GM19397 (cell line): ENCODE measurements at regions not wholly inside any gene's neighbourhood (a gene's known extent, or its start where the extent isn't known, plus 50 kb on each side); places are given as distances from the start of the nearest gene placed in this dataset.

Experiments
- ATAC-seq: cut with Tn5 transposase; IDR thresholded peaks from one replicate; pipeline ENCODE4 v1.9.1; 2021; ENCODE audit warnings: mild to moderate bottlenecking, moderate library complexity; ENCODE audit not compliant: unreplicated experiment

- ATAC-seq: no peak
These were observed 87.8 kb downstream of the PMP22 start for GRCh38 chr17:15177343-15177742.

DNA sequence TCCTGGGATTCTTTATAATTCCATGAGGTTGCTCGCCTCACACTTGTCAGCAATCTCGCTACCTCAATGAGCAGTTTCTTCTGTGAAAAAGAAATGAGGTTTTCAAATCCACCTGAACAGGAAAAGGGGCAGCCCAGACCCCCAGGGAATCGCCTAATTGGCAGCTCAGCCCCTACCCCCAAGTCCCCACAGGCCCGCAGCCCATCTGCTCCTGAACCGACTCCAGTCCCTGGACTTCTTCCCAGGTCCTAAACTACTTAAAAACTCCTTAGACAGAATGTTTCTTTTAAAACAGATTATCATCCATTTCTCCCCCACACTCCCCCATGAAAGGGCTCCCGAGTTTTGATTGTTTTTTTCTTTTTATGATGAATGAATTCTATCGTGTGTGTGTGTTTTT is 89.8 kb downstream of the PMP22 start:
- no peak for ATAC-seq

DNA sequence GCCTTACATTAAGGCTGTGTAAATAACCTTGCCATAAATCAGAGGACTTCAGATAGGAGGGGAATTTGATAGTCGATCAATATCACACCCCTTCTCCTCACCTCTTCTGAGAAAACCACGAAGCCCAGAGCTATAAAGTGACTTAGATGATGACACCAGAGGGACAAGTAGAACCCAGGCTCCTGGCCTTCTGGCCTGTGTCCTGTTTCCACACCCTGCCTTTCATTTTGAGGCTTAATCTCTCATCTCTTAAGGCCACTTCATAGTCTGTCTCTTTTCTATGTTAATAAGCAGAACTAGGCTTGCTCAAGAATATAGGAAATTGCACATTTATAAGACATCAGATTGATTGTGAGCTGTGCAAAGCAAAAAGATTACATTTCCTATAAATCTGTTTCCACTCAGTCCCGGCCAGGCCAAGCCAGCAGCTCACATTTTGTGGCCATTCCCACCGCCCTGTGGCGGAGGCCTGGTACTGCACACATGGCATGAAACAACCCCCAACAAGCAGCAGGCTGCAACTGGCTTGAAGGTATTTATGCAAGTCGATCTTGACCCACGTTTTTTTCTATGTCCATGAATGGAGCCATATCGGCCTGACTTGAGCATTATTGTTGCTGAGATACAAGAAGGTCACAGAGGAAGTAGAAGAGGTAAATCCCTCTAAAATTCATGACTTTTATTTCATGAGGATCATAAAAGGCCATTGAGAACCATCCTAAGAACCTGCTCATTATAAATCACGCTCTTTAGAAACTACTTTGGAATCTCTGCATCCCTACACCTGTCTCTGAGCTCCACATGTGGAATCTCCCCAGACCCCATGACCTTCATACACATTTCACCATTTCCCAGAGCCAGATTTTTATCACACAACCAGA is 93.7 kb downstream of the PMP22 start:
- no peak for ATAC-seq

DNA sequence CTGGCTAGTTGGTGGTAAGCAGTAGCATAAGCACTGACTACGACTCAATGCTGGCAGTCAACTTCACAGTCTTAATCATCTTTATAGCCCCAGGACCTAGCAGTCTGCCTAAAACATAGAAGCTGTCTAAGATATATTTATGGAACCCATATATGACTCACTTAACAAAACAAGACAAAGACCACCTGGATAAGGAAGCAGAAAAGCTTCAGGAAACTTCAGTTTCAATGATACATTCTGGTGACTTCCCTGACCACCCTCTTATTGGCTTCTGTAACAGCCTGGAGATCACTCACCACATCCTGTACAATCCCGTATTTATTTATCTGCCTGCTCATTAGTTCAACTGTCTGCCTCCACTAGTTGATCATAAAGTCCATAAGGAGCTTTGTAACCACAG is 95.5 kb downstream of the PMP22 start:
- ATAC-seq: no peak

- ATAC-seq: no peak
These were observed 96.7 kb downstream of the PMP22 start for GRCh38 chr17:15168379-15168778.

DNA sequence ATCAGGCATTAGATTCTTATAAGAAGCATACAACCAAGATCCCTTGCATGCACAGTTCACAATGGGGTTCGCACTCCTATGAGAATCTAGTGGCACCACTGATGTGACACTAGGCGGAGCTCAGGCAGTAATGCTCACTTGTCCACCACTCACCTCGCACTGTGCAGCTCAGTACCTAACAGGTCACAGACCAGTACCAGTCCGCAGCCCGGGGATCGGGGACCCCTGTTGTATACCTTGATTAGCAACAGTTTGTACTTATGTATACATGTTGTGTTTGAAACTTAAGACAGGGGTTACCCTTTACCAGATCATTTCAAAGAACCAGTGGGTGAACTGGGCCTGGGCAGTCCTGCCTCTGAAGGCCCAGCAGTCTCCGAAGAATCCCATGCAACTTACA is 103.7 kb downstream of the PMP22 start:
- no peak for ATAC-seq

DNA sequence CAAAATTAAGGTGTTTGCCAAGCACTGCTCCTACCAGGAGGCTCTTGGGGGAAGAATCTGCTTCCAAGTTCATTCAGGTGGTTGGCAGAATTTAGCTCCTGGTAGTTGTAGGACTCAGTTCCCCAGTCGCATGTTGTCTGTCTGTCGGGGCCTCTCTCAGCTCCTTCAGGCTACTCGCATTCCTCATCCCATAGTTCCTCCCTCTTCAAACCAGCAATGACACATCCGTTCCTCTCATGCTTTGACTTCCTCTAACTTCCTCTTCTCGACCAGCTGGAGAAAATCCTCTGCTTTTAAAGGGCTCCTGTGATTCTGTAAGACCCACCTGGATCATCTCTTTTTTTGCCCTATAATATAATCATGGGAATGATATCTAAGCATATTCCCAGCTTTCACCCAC is 108.1 kb downstream of the PMP22 start:
- no peak for ATAC-seq

DNA sequence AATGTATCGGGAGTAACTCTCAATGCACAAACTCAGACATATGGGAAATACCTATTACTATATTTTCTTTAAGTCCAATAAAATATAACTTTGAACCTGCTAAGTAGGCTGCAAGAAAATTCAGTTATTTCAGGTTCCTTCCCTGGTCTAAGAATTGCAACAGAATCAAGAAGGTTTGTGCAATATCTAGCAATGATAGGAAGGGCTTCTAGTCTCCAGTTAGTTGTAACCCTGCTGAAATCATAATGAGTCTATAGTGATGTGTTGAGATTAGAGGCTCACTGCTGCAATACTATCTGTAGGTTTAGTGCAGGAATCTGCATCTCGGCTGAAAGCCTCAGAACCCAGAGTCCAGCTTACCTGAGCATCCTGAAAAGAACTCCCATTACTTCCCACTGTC is 110.5 kb downstream of the PMP22 start:
- no peak for ATAC-seq

GRCh38 chr17:15145621-15146020 is 119.5 kb downstream of the PMP22 start:
- ATAC-seq: no peak

DNA sequence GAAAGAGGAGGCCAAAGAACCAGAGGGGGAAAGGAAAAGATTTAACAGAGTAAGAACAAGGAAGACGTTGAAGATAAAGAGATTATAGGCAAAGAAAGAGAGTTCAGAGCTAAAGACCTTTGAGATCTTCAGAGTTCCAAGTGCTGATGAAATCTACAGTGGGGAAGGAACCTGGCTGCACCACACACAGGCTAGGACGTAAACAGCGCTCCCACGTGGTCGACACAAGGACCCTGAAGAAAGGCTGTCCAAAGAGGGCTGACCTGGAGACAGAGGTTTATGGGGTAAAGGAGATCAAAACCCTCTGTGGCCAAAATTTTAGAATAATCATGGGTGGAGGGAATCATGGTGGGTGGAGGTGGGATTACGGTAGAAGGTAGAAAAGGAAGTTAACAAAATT is 121.6 kb downstream of the PMP22 start:
- no peak for ATAC-seq

DNA sequence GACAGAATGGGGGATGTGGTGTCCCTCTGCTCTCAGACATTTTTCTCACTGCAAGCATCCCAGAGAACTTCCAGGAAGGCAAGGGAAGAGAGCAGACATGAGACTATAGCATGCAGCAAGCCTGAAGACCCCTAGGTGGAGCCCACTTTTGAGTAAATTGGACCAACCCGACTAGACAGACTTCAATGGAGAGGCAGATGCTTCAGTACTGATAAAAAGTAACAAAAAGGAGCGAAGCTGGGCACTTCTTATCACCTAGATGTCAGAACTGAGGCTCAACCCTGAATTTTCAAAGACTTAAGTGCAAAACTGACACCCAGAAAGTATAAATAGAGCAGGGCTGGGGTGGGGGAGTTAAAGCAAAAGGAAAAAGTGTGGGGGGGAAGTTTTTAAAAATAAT is 130.8 kb downstream of the PMP22 start:
- no peak for ATAC-seq

DNA sequence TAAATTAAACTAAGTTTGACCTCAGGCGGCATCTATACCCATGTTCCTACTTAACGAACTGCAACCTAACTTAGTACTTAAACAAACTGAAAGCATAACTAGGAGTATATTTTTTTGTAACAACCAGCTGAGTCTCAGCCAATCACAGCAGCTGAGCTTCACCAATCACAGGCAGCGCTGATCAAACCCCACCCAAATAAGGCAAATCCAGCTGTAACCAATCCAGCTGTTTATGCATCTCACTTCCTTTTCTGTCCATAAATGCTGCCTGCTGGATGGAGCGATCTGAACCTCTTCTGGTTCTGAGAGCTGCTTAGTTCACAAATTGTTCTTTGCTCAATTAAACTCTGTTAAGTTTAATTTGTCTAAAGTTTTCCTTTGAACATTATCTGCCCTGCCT is 131.3 kb downstream of the PMP22 start:
- ATAC-seq: no peak

DNA sequence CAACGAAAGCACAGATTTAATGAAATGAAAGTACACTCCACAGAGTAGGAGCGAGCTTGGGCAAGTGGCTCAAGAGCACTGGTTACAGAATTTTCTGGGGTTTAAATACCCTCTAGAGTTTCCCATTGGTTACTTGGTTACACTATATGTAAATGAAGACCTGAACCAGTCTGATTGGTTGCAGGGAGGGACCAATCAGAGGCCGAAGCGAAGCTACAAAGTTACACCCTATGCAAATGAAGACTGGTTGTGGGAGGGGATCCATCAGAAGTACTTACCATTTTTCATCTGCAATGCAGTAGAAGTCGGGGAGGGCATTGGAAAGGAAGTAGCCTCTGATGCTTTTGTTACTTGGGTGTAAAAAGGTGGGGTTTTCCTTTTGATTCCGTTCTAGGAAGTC is 132.0 kb downstream of the PMP22 start:
- no peak for ATAC-seq

GRCh38 chr17:15130426-15130825 is 134.7 kb downstream of the PMP22 start:
- ATAC-seq: no peak

DNA sequence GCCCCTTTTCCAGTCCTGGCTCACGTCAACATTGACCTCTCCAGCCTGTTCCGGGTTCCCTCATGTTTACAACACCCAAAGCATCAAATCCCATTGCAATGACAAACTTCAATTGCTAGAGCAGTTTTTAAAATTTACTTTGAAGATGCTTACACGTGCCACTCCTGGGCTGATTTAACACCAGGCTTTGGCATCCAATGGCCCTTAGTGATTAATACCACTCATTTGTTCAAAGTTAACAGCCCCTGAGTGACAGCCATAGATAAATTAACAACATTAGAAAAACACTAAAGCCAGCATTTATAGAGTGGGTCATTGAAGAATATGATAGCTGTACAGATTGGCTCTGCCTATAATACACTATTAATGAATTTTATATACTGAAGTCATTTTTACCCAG is 135.1 kb downstream of the PMP22 start:
- no peak for ATAC-seq

DNA sequence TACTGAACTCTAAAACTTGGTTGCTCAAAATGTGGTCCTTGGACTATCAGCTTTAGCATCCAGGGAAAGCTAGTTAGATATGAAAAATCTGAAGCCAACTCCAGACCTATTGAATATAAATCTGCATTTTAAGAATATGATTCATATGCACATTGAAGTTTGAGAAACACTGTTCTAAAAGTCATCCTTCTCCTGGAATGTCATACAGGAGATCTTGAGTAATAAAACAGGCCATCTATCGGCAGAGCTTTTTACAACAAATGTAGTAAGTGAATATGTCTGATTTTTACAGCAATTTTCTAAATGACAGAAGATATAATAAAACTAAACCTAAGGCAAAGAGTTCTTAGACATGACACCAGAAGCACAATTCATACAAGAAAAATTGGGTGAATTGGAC is 140.4 kb downstream of the PMP22 start:
- no peak for ATAC-seq

- ATAC-seq: no peak
These were observed 140.9 kb downstream of the PMP22 start for GRCh38 chr17:15124264-15124595.

- no peak for ATAC-seq
These were observed 141.4 kb downstream of the PMP22 start for GRCh38 chr17:15123593-15124263.

- no peak for ATAC-seq
These were observed 142.3 kb downstream of the PMP22 start for GRCh38 chr17:15122857-15123256.

- ATAC-seq: no peak
These were observed 143.7 kb downstream of the PMP22 start for GRCh38 chr17:15121426-15121825.

- ATAC-seq: no peak
These were observed 145.2 kb downstream of the PMP22 start for GRCh38 chr17:15119968-15120367.

DNA sequence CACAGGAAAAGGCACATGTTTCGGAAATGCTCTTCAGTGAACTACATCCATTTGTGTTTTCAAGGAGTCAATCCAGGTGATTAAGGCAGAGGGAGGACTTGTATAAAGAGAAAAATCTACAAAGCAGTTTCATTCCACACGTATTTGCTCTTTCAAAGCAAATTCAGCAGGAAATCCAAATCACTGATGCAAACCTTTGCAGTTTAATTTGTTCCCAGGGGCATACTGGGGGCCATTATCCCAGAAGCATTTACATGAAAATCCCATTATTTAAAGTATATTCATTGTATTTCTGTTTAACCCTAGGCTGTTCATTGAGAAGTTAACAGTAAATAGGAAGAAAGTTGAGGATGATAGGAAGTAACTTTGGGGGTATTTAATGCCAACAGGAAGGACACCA is 147.9 kb downstream of the PMP22 start:
- no peak for ATAC-seq
